IPS-NIHi7 (cell line): ENCODE measurements at regions not wholly inside any gene's neighbourhood (a gene's known extent, or its start where the extent isn't known, plus 50 kb on each side); places are given as distances from the start of the nearest gene placed in this dataset.

ENCODE experiments used
- DNase-seq: peaks from one replicate; pipeline ENCODE4 v3.0.0; 2012; ENCODE audit warnings: mixed read lengths; ENCODE audit errors: extremely low spot score

GRCh38 chr11:76298255-76298654 is 82.7 kb downstream of the THAP12 start:
- no peak for DNase-seq

- no peak for DNase-seq
These were observed 84.0 kb downstream of the THAP12 start for GRCh38 chr11:76296731-76297542.

- no peak for DNase-seq
These were observed 86.9 kb upstream of the WNT11 start for GRCh38 chr11:76293189-76293631.

- DNase-seq: no peak
These were observed 86.4 kb upstream of the WNT11 start for GRCh38 chr11:76292583-76293188.

- DNase-seq: no peak
These were observed 85.5 kb upstream of the WNT11 start for GRCh38 chr11:76291576-76292526.

- no peak for DNase-seq
These were observed 82.1 kb upstream of the WNT11 start for GRCh38 chr11:76288166-76288980.

GRCh38 chr11:76287227-76287626 is 80.9 kb upstream of the WNT11 start:
- no peak for DNase-seq

GRCh38 chr11:76285397-76286104 is 79.2 kb upstream of the WNT11 start:
- no peak for DNase-seq

GRCh38 chr11:76284161-76284560 is 77.9 kb upstream of the WNT11 start:
- no peak for DNase-seq

- DNase-seq: no peak
These were observed 76.7 kb upstream of the WNT11 start for GRCh38 chr11:76282811-76283595.

- DNase-seq: no peak
These were observed 75.9 kb upstream of the WNT11 start for GRCh38 chr11:76282172-76282571.

- no peak for DNase-seq
These were observed 75.2 kb upstream of the WNT11 start for GRCh38 chr11:76281558-76281906.

GRCh38 chr11:76280882-76281557 is 74.7 kb upstream of the WNT11 start:
- no peak for DNase-seq

GRCh38 chr11:76280151-76280881 is 74.0 kb upstream of the WNT11 start:
- DNase-seq: no peak

GRCh38 chr11:76279646-76280045 is 73.3 kb upstream of the WNT11 start:
- peak; percentile 40 for DNase-seq

GRCh38 chr11:76279038-76279437 is 72.7 kb upstream of the WNT11 start:
- no peak for DNase-seq

- no peak for DNase-seq
These were observed 72.2 kb upstream of the WNT11 start for GRCh38 chr11:76278526-76278925.

GRCh38 chr11:76277298-76278175 is 71.2 kb upstream of the WNT11 start:
- DNase-seq: no peak
